ENCODE measurements at regions not wholly inside any gene's neighbourhood (a gene's known extent, or its start where the extent isn't known, plus 50 kb on each side); places are given as distances from the start of the nearest gene placed in this dataset.

- Histone ChIP-seq H3K36me3 (ENCODE audit: control insufficient read depth in 3 of 3, insufficient read depth in 3 of 3, low read length in 3 of 3) (no peaks in the 10 kb centered on the region), H3K27me3 (ENCODE audit: control insufficient read depth in 3 of 3, insufficient read depth in 3 of 3, low read length in 3 of 3) (no peaks in the 10 kb centered on the region)
These were observed 302.6 kb downstream of the NUP35 start for GRCh38 chr2:183426825-183427224.

GRCh38 chr2:183427558-183427957, 303.3 kb downstream of the NUP35 start:
- H3K9me3 ChIP-seq (ENCODE audit: control insufficient read depth in 3 of 3, low read length in 3 of 3): no peaks in the 10 kb centered on the region
- H3K4me1 ChIP-seq (ENCODE audit: control insufficient read depth in 3 of 3, insufficient read depth in 3 of 3, low read length in 3 of 3): no peaks in the 10 kb centered on the region
- no peaks in the 10 kb centered on the region for H3K36me3 ChIP-seq (ENCODE audit: control insufficient read depth in 3 of 3, insufficient read depth in 3 of 3, low read length in 3 of 3)
- H3K9ac ChIP-seq (ENCODE audit: low read depth in 1 of 3, low read length in 3 of 3): no peak overlapping the region
- no peak overlapping the region for H3K27ac ChIP-seq (ENCODE audit: low read depth, low read length)
- no peak overlapping the region for H3K4me3 ChIP-seq (ENCODE audit: low read length in 3 of 3)
- H3K27me3 ChIP-seq (ENCODE audit: control insufficient read depth in 3 of 3, insufficient read depth in 3 of 3, low read length in 3 of 3): no peaks in the 10 kb centered on the region

More at GRCh38 chr2:183426825-183427224, 302.6 kb downstream of the NUP35 start:
- H3K9me3 ChIP-seq (ENCODE audit: control insufficient read depth in 3 of 3, low read length in 3 of 3): no peaks in the 10 kb centered on the region
- H3K27ac ChIP-seq (ENCODE audit: low read depth, low read length): no peak overlapping the region
- H3K4me3 ChIP-seq (ENCODE audit: low read length in 3 of 3): no peak overlapping the region
- H3K9ac ChIP-seq (ENCODE audit: low read depth in 1 of 3, low read length in 3 of 3): no peak overlapping the region
- no peaks in the 10 kb centered on the region for H3K4me1 ChIP-seq (ENCODE audit: control insufficient read depth in 3 of 3, insufficient read depth in 3 of 3, low read length in 3 of 3)

DNA sequence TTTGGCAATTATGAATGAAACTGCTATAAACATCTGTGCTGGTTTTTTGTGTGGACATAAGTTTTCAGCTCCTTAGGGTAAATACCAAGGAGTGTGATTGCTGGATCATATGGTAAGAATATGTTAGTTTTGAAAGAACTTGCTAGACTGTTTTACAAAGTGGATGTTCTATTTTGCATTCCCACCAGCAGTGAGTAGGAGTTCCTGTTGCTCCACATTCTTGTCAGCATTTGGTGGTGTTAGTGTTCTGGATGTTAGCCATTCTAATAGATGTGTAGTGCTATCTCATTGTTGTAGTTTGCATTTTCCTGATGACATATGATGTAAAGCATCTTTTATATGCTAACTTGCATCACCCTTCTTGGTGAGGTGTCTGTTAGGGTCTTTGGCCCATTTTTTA, 304.6 kb downstream of the NUP35 start:
- no peak overlapping the region for H3K9ac ChIP-seq (ENCODE audit: low read depth in 1 of 3, low read length in 3 of 3)
- no peaks in the 10 kb centered on the region for H3K4me1 ChIP-seq (ENCODE audit: control insufficient read depth in 3 of 3, insufficient read depth in 3 of 3, low read length in 3 of 3)
- no peak overlapping the region for H3K27ac ChIP-seq (ENCODE audit: low read depth, low read length)
- no peaks in the 10 kb centered on the region for H3K9me3 ChIP-seq (ENCODE audit: control insufficient read depth in 3 of 3, low read length in 3 of 3)
- no peaks in the 10 kb centered on the region for H3K36me3 ChIP-seq (ENCODE audit: control insufficient read depth in 3 of 3, insufficient read depth in 3 of 3, low read length in 3 of 3)
- no peaks in the 10 kb centered on the region for H3K27me3 ChIP-seq (ENCODE audit: control insufficient read depth in 3 of 3, insufficient read depth in 3 of 3, low read length in 3 of 3)
- H3K4me3 ChIP-seq (ENCODE audit: low read length in 3 of 3): no peak overlapping the region

DNA sequence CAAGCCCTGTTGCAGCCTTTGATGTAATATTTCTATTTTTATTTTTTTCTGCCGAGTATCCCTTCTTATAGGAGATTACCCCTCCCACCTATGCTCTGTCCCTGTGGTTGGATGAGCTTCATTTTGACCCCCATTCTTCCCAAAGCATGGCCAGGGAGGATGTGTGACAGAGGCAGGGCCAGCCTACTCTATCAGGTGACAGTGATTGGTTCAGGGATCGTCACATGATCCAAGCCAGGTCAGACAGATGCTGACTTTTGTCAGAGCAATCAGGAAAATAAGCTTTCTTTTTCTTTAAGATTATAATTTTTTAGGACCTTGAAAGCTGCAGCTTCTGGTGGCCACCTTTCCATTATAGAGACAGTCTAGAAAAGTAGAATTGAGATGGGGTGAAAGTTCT, 314.3 kb downstream of the NUP35 start:
- Histone ChIP-seq H3K9ac (ENCODE audit: low read depth in 1 of 3, low read length in 3 of 3) (no peak overlapping the region), H3K9me3 (ENCODE audit: control insufficient read depth in 3 of 3, low read length in 3 of 3) (no peaks in the 10 kb centered on the region), H3K4me1 (ENCODE audit: control insufficient read depth in 3 of 3, insufficient read depth in 3 of 3, low read length in 3 of 3) (no peaks in the 10 kb centered on the region), H3K27me3 (ENCODE audit: control insufficient read depth in 3 of 3, insufficient read depth in 3 of 3, low read length in 3 of 3) (no peaks in the 10 kb centered on the region), H3K36me3 (ENCODE audit: control insufficient read depth in 3 of 3, insufficient read depth in 3 of 3, low read length in 3 of 3) (no peaks in the 10 kb centered on the region), H3K4me3 (ENCODE audit: low read length in 3 of 3) (no peak overlapping the region), H3K27ac (ENCODE audit: low read depth, low read length) (no peak overlapping the region)

DNA sequence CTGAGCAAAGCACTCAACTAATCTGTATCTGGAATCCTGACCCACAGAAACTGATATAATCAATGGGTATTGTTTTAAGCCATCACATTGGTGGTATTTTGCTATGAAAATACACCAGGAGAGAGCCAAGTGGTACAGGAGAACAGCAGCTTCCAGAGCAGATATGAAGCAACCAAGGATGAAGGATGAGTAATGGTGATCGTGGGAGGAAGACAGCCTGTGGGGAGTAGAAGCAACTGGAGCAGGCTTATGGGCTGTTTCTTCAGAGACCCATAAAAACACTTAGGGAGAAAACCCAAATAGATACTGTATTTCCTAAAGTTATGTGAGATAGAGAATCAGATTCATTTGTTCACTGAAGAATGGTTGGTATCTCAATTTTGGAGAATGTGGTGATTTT, 330.8 kb downstream of the NUP35 start:
- Histone ChIP-seq H3K27ac (ENCODE audit: low read depth, low read length) (no peak overlapping the region), H3K36me3 (ENCODE audit: control insufficient read depth in 3 of 3, insufficient read depth in 3 of 3, low read length in 3 of 3) (no peaks in the 10 kb centered on the region), H3K4me3 (ENCODE audit: low read length in 3 of 3) (no peak overlapping the region), H3K9ac (ENCODE audit: low read depth in 1 of 3, low read length in 3 of 3) (no peak overlapping the region), H3K4me1 (ENCODE audit: control insufficient read depth in 3 of 3, insufficient read depth in 3 of 3, low read length in 3 of 3) (peaks cover 0 to 3% (median 0%) of the 10 kb centered on the region in 3 donors), H3K9me3 (ENCODE audit: control insufficient read depth in 3 of 3, low read length in 3 of 3) (no peaks in the 10 kb centered on the region), H3K27me3 (ENCODE audit: control insufficient read depth in 3 of 3, insufficient read depth in 3 of 3, low read length in 3 of 3) (no peaks in the 10 kb centered on the region)

- H3K27ac ChIP-seq (ENCODE audit: low read depth, low read length): no peak overlapping the region
These were observed 331.9 kb downstream of the NUP35 start for GRCh38 chr2:183456177-183456576.

DNA sequence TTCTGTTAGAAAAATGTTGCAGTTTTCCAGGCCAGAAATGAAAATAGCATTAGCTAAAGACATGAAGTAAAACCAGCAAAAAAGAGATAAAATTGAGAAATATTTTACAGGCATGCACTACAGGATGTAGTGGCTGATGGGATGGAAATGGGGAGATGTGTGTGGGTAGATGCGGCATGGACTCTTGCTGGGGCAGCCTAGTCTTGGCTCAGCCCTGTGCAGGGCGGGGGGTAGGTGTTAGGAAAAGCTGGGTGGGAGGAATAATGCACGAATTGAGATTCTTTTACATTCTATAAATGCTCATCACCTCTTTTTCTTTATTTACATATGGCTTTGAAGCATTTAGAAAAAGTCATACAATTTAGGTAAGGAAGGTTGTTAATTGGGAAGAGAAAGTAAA, 334.2 kb downstream of the NUP35 start:
- Histone ChIP-seq H3K4me1 (ENCODE audit: control insufficient read depth in 3 of 3, insufficient read depth in 3 of 3, low read length in 3 of 3) (peaks cover 0 to 3% (median 0%) of the 10 kb centered on the region in 3 donors), H3K36me3 (ENCODE audit: control insufficient read depth in 3 of 3, insufficient read depth in 3 of 3, low read length in 3 of 3) (no peaks in the 10 kb centered on the region), H3K9me3 (ENCODE audit: control insufficient read depth in 3 of 3, low read length in 3 of 3) (no peaks in the 10 kb centered on the region), H3K4me3 (ENCODE audit: low read length in 3 of 3) (no peak overlapping the region), H3K27ac (ENCODE audit: low read depth, low read length) (no peak overlapping the region), H3K27me3 (ENCODE audit: control insufficient read depth in 3 of 3, insufficient read depth in 3 of 3, low read length in 3 of 3) (no peaks in the 10 kb centered on the region), H3K9ac (ENCODE audit: low read depth in 1 of 3, low read length in 3 of 3) (no peak overlapping the region)

More at GRCh38 chr2:183456177-183456576, 331.9 kb downstream of the NUP35 start:
- Histone ChIP-seq H3K36me3 (ENCODE audit: control insufficient read depth in 3 of 3, insufficient read depth in 3 of 3, low read length in 3 of 3) (no peaks in the 10 kb centered on the region), H3K27me3 (ENCODE audit: control insufficient read depth in 3 of 3, insufficient read depth in 3 of 3, low read length in 3 of 3) (no peaks in the 10 kb centered on the region), H3K4me3 (ENCODE audit: low read length in 3 of 3) (no peak overlapping the region), H3K4me1 (ENCODE audit: control insufficient read depth in 3 of 3, insufficient read depth in 3 of 3, low read length in 3 of 3) (peaks cover 0 to 3% (median 0%) of the 10 kb centered on the region in 3 donors), H3K9me3 (ENCODE audit: control insufficient read depth in 3 of 3, low read length in 3 of 3) (no peaks in the 10 kb centered on the region), H3K9ac (ENCODE audit: low read depth in 1 of 3, low read length in 3 of 3) (no peak overlapping the region)

GRCh38 chr2:183459466-183459865, 335.2 kb downstream of the NUP35 start:
- no peak overlapping the region for H3K9ac ChIP-seq (ENCODE audit: low read depth in 1 of 3, low read length in 3 of 3)
- no peak overlapping the region for H3K27ac ChIP-seq (ENCODE audit: low read depth, low read length)
- H3K36me3 ChIP-seq (ENCODE audit: control insufficient read depth in 3 of 3, insufficient read depth in 3 of 3, low read length in 3 of 3): no peaks in the 10 kb centered on the region
- no peaks in the 10 kb centered on the region for H3K9me3 ChIP-seq (ENCODE audit: control insufficient read depth in 3 of 3, low read length in 3 of 3)
- H3K4me1 ChIP-seq (ENCODE audit: control insufficient read depth in 3 of 3, insufficient read depth in 3 of 3, low read length in 3 of 3): peaks cover 0 to 3% (median 0%) of the 10 kb centered on the region in 3 donors
- H3K4me3 ChIP-seq (ENCODE audit: low read length in 3 of 3): no peak overlapping the region
- H3K27me3 ChIP-seq (ENCODE audit: control insufficient read depth in 3 of 3, insufficient read depth in 3 of 3, low read length in 3 of 3): no peaks in the 10 kb centered on the region

- H3K4me1 ChIP-seq (ENCODE audit: control insufficient read depth in 3 of 3, insufficient read depth in 3 of 3, low read length in 3 of 3): no peaks in the 10 kb centered on the region
- H3K4me3 ChIP-seq (ENCODE audit: low read length in 3 of 3): no peak overlapping the region
- H3K36me3 ChIP-seq (ENCODE audit: control insufficient read depth in 3 of 3, insufficient read depth in 3 of 3, low read length in 3 of 3): no peaks in the 10 kb centered on the region
- H3K27me3 ChIP-seq (ENCODE audit: control insufficient read depth in 3 of 3, insufficient read depth in 3 of 3, low read length in 3 of 3): no peaks in the 10 kb centered on the region
- no peak overlapping the region for H3K27ac ChIP-seq (ENCODE audit: low read depth, low read length)
- no peaks in the 10 kb centered on the region for H3K9me3 ChIP-seq (ENCODE audit: control insufficient read depth in 3 of 3, low read length in 3 of 3)
- no peak overlapping the region for H3K9ac ChIP-seq (ENCODE audit: low read depth in 1 of 3, low read length in 3 of 3)
These were observed 339.6 kb downstream of the NUP35 start for GRCh38 chr2:183463821-183464220.

GRCh38 chr2:183465048-183465447, 340.8 kb downstream of the NUP35 start:
- no peaks in the 10 kb centered on the region for H3K9me3 ChIP-seq (ENCODE audit: control insufficient read depth in 3 of 3, low read length in 3 of 3)
- no peak overlapping the region for H3K27ac ChIP-seq (ENCODE audit: low read depth, low read length)
- no peaks in the 10 kb centered on the region for H3K36me3 ChIP-seq (ENCODE audit: control insufficient read depth in 3 of 3, insufficient read depth in 3 of 3, low read length in 3 of 3)
- no peak overlapping the region for H3K4me3 ChIP-seq (ENCODE audit: low read length in 3 of 3)
- no peak overlapping the region for H3K9ac ChIP-seq (ENCODE audit: low read depth in 1 of 3, low read length in 3 of 3)
- no peaks in the 10 kb centered on the region for H3K27me3 ChIP-seq (ENCODE audit: control insufficient read depth in 3 of 3, insufficient read depth in 3 of 3, low read length in 3 of 3)
- H3K4me1 ChIP-seq (ENCODE audit: control insufficient read depth in 3 of 3, insufficient read depth in 3 of 3, low read length in 3 of 3): no peaks in the 10 kb centered on the region
